NCI-H2227 (cell line): ENCODE measurements at regions not wholly inside any gene's neighbourhood (a gene's known extent, or its start where the extent isn't known, plus 50 kb on each side); places are given as distances from the start of the nearest gene placed in this dataset.
"Not testable (repeated sequence)": the region's sequence is repeated elsewhere in the genome, so short reads cannot be mapped to it uniquely, and the experiment has no call there.

ENCODE experiments used
- DNase-seq: peaks from one replicate; lab custom pipeline; 2025; ENCODE audit not compliant: unreplicated experiment; lab: John Stamatoyannopoulos, UW

GRCh38 chr10:108632144-108632543 lies 1291.2 kb downstream of the XPNPEP1 start:
- DNase-seq: no peak

- no peak for DNase-seq
Observed at GRCh38 chr10:108631332-108631731, 1292.0 kb downstream of the XPNPEP1 start.

DNA sequence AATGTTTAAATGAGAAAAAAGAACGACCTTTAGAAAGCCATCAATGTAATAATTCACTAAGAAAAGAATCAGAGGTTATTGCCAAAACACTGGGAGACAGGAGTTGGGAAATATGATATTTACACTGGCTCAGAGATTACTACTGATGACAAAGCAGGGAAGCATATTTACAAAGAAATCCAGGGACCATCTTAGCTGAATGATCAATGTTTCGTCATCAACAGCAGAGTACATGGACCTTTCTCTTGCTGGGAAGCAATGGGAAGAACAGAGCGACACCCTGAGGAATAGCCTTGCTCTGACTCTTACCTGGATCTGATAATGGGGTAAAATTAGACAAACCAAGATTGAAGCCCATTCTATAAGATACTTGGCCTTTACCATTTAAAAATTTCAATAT lies 1293.5 kb downstream of the XPNPEP1 start:
- no peak for DNase-seq

GRCh38 chr10:108624052-108624451 lies 1299.3 kb downstream of the XPNPEP1 start:
- no peak for DNase-seq

DNA sequence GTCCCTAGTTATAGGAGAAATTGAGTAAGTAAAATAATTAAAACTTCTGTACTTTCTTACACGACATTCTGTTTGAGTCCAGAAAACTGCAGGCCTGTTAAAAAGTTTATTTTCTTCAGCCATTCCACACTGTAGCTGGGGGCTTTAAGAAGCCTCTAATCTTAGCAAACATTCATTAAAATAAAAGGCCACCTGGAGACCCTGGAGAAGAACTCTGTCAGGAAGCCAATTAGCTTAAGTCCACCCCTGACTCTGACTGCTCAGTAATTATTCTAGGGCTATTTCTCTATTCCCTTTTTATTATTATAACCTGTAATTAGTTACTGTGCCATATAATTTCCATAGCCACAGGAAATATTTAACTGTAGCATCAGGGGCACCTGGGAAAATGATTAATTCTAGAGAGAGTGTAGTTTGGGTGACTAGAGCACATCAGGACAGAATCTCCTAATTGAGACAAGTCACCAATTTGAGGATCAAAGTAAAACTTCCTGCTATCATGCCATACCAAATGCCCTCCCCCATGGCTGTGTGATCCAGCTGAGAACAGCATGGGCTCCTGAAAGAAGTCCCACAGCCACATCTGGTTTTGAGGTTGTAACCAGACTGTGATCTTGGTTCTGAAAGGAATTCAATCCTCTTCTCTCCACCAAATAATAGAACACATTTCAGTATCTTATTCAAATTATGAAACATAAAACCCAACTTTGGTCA lies 1302.3 kb downstream of the XPNPEP1 start:
- DNase-seq: no peak

- no peak for DNase-seq
Observed at GRCh38 chr10:108616559-108617285, 1306.6 kb downstream of the XPNPEP1 start.

DNA sequence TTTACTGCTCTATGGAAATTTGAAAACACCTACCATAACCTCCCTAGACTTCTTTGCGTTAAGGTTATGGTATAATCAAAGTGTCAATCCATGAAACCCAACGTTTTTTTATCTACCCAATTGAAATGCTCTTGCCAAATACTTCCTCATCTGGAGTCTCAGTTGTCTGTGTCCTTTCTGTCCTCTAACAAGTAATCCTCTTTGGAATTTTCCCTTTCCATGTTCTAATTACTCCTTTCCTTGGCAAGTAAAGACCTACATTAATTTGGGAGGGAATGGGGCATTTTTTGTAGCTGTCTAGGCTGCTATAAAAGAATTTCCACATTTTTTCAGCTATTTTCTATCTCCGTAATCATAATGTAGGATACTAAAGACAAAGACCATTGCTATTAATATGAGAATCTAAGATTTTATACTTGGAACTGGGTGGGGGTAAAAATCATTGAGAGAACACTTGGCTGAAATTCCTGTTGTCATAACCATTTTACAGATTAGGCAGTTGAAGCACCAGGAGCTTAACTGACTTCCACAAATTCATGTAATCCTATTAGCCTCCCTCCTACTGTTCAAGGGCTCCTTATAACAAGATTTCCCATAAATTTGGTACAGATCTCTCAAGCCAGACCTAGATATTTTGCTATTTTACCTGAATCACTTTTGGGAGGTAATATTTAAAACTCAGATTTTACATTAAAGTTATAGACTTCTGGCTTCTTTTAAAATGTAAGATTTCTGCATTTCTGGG lies 1307.6 kb downstream of the XPNPEP1 start:
- DNase-seq: no peak

DNA sequence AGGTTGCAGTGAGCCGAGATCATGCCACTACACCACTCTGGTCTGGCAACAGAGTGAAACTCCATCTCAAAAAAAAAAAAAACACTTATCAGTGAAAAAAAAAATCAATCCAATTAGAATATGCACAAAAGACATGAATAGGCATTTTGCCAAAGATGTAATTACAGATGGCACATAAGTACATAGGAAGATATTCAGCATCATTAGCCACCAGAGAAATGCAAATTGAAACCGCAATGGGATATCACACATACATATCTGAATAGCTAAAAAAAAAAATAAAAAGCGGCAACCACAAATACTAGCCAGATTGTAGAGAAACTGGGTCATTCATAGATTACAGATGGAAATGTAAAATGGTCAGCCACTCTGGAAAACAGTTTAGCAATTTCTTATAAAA lies 1310.8 kb downstream of the XPNPEP1 start:
- no peak for DNase-seq

GRCh38 chr10:108608860-108609259 lies 1314.5 kb downstream of the XPNPEP1 start:
- no peak for DNase-seq

GRCh38 chr10:108601851-108602250 lies 1321.5 kb downstream of the XPNPEP1 start:
- DNase-seq: no peak

DNA sequence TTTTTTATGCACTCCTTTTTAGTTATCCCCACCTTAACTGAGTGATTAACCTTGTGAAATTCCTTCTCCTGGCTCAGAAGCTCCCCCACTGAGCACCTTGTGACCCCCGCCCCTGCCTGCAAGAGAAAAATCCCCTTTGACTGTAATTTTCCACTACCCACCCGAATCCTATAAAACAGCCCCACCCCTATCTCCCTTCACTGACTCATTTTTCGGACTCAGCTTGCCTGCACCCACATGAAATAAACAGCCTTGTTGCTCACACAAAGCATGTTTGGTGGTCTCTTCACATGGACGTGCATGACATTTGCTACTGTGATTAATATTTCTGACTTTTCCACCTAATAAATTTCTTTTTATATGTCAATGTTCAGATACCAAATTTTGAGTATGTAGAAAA lies 1322.8 kb downstream of the XPNPEP1 start:
- not testable (repeated sequence) for DNase-seq

DNA sequence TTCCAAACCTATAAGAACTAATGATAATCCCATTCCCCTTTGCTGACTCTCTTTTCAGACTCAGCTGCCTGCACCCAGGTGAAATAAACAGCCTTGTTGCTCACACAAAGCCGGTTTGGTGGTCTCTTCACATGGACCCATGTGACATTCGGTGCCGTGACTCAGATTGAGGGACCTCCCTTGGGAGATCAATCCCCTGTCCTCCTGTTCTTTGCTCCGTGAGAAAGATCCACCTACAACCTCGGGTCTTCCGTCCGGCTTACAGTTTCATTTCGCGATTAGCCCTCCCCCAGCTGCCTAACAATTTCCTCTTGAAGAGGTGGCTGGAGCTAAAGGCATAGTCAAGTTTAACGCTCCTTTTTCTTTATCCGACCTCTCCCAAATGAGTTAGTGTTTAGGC lies 1324.0 kb downstream of the XPNPEP1 start:
- not testable (repeated sequence) for DNase-seq

GRCh38 chr10:108598831-108599230 lies 1324.5 kb downstream of the XPNPEP1 start:
- no peak for DNase-seq

DNA sequence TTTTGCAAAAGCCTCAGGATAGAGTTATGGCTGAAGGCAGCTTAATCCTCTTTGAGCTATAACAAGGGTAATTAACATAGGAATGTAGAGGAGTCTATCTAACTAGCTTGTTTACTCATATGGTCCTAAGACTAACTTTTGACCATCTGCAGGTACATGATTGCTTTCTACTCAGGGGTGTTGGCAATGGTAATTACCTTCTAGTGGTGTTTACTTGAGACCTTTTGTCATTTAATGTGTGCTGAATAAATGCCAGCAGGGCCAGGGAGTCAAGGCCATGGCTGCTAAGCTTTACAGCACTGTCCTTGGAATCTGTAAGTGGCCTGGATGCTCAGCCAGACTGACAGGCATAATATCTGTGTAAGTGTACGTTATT lies 1325.0 kb downstream of the XPNPEP1 start:
- no peak for DNase-seq

DNA sequence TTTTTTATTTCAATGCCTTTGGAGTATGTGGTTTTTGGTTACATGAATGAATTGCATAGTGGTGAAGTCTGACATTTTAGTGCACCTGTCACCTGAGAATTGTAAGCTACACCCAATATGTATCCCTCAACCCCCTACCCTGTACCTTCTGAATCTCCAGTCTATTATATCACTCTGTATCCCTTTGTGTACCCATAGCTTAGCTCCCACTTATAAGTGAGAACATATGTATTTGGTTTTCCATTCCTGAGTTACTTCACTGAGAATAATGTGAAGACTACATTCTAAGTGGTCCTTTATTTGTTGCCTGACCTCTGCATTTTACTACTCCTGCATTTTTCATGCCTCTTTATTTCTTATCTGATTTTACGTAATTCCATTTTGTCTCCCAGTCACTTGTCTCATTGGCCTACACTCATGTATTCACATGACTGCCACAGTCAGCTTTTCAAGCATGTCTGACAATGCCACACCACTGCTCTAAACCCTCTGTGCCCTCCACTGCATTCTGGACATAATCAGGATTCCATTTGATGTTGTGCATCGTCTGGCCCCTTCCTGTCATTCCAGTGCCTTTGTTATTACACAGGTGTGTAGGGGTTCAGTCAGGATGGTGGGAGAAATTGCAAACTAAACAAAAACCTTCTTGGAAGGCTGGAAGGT lies 1325.5 kb downstream of the XPNPEP1 start:
- DNase-seq: no peak

- no peak for DNase-seq
Observed at GRCh38 chr10:108597031-108597430, 1326.3 kb downstream of the XPNPEP1 start.

DNA sequence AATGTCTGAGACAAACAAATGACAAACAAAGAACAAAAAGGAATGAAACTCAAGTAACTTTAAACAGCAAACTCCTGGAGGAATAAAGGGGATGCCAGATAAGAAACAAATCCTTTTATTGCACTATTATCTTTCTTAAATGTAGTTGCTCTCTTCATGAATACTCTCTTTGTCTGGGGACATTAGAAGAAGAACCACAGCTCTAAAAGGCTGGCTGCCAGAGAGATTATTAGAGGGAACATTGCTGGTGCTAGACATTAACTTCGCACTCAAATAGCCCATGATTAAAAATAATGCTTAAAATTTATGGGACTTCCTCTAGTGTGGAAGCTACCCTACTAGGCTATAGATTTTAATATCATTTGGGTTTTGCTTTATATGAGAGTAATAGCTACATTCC lies 1330.4 kb downstream of the XPNPEP1 start:
- DNase-seq: no peak

- DNase-seq: no peak
Observed at GRCh38 chr10:108591417-108591816, 1331.9 kb downstream of the XPNPEP1 start.

- no peak for DNase-seq
Observed at GRCh38 chr10:108586424-108586823, 1336.9 kb downstream of the XPNPEP1 start.

- no peak for DNase-seq
Observed at GRCh38 chr10:108583877-108584276, 1339.4 kb downstream of the XPNPEP1 start.

GRCh38 chr10:108582888-108583287 lies 1340.4 kb downstream of the XPNPEP1 start:
- DNase-seq: no peak
